HG02763 (cell line): ENCODE measurements at regions not wholly inside any gene's neighbourhood (a gene's known extent, or its start where the extent isn't known, plus 50 kb on each side); places are given as distances from the start of the nearest gene placed in this dataset.
A peak's percentile ranks its signal among the peaks of the same experiment; 100 is the strongest.

Experiments used
- ATAC-seq: cut with Tn5 transposase; IDR thresholded peaks from one replicate; pipeline ENCODE4 v1.9.1; 2021; ENCODE audit warnings: mild to moderate bottlenecking, moderate library complexity; ENCODE audit not compliant: unreplicated experiment

- peak; percentile 71 for ATAC-seq
These were observed 147.4 kb upstream of the POU2AF2 start for GRCh38 chr11:111098091-111098490.

GRCh38 chr11:111097191-111097590 lies 148.3 kb upstream of the POU2AF2 start:
- no peak for ATAC-seq

GRCh38 chr11:111095327-111095726 lies 150.2 kb upstream of the POU2AF2 start:
- no peak for ATAC-seq

GRCh38 chr11:111093061-111093460 lies 152.5 kb upstream of the POU2AF2 start:
- ATAC-seq, result no peak

GRCh38 chr11:111091321-111091938 lies 154.1 kb upstream of the POU2AF2 start:
- ATAC-seq, result no peak

- no peak for ATAC-seq
These were observed 155.8 kb upstream of the POU2AF2 start for GRCh38 chr11:111089759-111090158.

- no peak for ATAC-seq
These were observed 156.6 kb upstream of the POU2AF2 start for GRCh38 chr11:111088847-111089355.

GRCh38 chr11:111086058-111086457 lies 159.5 kb upstream of the POU2AF2 start:
- ATAC-seq, result no peak

GRCh38 chr11:111082664-111083063 lies 162.9 kb upstream of the POU2AF2 start:
- ATAC-seq, result no peak

- no peak for ATAC-seq
These were observed 164.5 kb upstream of the POU2AF2 start for GRCh38 chr11:111081021-111081511.

- ATAC-seq, result no peak
These were observed 167.8 kb upstream of the POU2AF2 start for GRCh38 chr11:111077530-111078322.

GRCh38 chr11:111069066-111069465 lies 176.5 kb upstream of the POU2AF2 start:
- no peak for ATAC-seq

- ATAC-seq, result no peak
These were observed 177.5 kb upstream of the POU2AF2 start for GRCh38 chr11:111067994-111068393.

- no peak for ATAC-seq
These were observed 178.7 kb upstream of the POU2AF2 start for GRCh38 chr11:111066846-111067245.

GRCh38 chr11:111063726-111064517 lies 181.6 kb upstream of the POU2AF2 start:
- no peak for ATAC-seq

GRCh38 chr11:111062420-111062819 lies 183.1 kb upstream of the POU2AF2 start:
- ATAC-seq, result no peak

GRCh38 chr11:111059726-111060125 lies 185.8 kb upstream of the POU2AF2 start:
- ATAC-seq, result no peak

GRCh38 chr11:111049131-111049530 lies 196.4 kb upstream of the POU2AF2 start:
- ATAC-seq, result no peak

- no peak for ATAC-seq
These were observed 198.2 kb upstream of the POU2AF2 start for GRCh38 chr11:111047374-111047773.

- ATAC-seq, result no peak
These were observed 199.2 kb upstream of the POU2AF2 start for GRCh38 chr11:111046291-111046690.

GRCh38 chr11:111045874-111046273 lies 199.7 kb upstream of the POU2AF2 start:
- ATAC-seq, result no peak
